ENCODE measurements at regions not wholly inside any gene's neighbourhood (a gene's known extent, or its start where the extent isn't known, plus 50 kb on each side); places are given as distances from the start of the nearest gene placed in this dataset.
A peak's percentile ranks its signal among the peaks of the same experiment; 100 is the strongest.

DNA sequence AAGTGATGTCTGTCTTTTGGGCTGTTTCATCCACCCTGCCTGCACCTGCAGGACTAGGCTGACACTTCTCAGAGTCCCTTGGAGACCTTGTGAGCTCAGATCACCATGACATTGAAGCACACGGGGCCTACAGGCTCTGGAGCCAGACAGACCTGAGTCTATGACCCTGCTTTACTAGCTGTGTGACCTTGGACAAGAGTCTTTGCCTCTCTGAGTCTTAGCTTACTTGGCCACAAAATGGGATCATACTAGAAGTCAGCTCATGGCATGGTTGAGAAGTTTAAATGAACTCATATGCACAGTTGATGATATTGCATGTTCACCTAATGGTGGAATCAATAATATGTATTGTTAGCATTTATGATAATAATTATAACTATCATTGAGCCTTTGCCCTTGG lies 102.9 kb upstream of the SMAD3 start:
- Histone ChIP-seq H4K91ac (ENCODE audit: low read depth, low read length, poor library complexity) (no peak overlapping the region), H2BK120ac (ENCODE audit: low read depth, low read length) (no peak overlapping the region), H2BK5ac (ENCODE audit: low read length) (no peak overlapping the region), H3K36me3 (replicated peaks in 1 of 2; ENCODE audit: control insufficient read depth in 2 of 2, insufficient read depth in 2 of 2, low read length in 2 of 2) (no peaks in the 10 kb centered on the region), H3K4me1 (ENCODE audit: control insufficient read depth in 2 of 2, insufficient read depth in 1 of 2, low read depth in 1 of 2, low read length in 2 of 2) (peaks cover 5 to 17% of the 10 kb centered on the region in 2 donors), H3K23ac (ENCODE audit: low read depth, low read length, poor library complexity) (no peak overlapping the region), H3K9me3 (replicated peaks in 1 of 2; ENCODE audit: control insufficient read depth in 2 of 2, insufficient read depth in 1 of 2, low read depth in 1 of 2, low read length in 2 of 2) (no peaks in the 10 kb centered on the region), H3K4ac (ENCODE audit: low read length) (no peak overlapping the region), H3K4me2 (ENCODE audit: insufficient read depth, low read length, poor library complexity, severe bottlenecking) (no peak overlapping the region), H4K8ac (ENCODE audit: low read depth, low read length) (no peak overlapping the region), H2BK15ac (ENCODE audit: low read length) (no peak overlapping the region), H3K27me3 (ENCODE audit: control insufficient read depth in 3 of 3, insufficient read depth in 3 of 3, low read depth in 1 of 3, low read length in 3 of 3) (peaks cover 0 to 6% (median 0%) of the 10 kb centered on the region in 3 experiments), H2AK5ac (ENCODE audit: low read depth, low read length) (peak overlapping the region; percentile 57), H3K9ac (ENCODE audit: low read depth, low read length, poor library complexity) (no peak overlapping the region), H2BK12ac (ENCODE audit: low read length) (no peak overlapping the region), H2AFZ (ENCODE audit: low read length) (no peak overlapping the region), H3K14ac (ENCODE audit: low read length) (no peak overlapping the region), H3K4me3 (ENCODE audit: low read length in 2 of 2) (peak overlapping the region in 1 of 2 donors; percentile 42), H3K18ac (ENCODE audit: low read length) (no peak overlapping the region), H3K27ac (replicated peaks; ENCODE audit: low read length) (no peak overlapping the region), H3K79me1 (ENCODE audit: low read depth, low read length) (no peaks in the 10 kb centered on the region)
- no peak for DNase-seq (ENCODE audit: low spot score)
- no CpG with 5 or more reads among the region's 1 CpG for WGBS, 2 donors (ENCODE audit: extremely low coverage in 2 of 2, insufficient read length in 2 of 2, insufficient replicate concordance in 1 of 2)

DNA sequence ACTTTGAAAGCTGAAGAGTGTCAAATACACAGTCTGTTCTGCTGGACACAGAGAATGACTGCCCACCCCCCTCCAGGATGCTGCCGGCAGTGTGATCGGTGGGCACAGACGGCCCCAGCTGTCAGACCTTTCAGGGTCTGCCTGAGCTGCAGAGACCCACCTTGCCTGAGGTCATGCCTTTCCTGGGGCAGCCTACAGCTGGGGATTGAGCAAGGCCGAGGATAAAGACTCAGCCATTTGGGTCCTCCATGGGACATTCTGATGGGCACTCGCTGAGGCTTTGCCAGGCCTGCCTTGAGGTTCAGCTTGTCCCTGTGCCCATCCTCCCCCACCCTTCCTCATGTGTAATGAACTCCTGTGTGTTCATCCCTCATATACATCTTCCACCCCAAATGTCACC lies 102.3 kb upstream of the SMAD3 start:
- no peak overlapping the region for H3K18ac ChIP-seq (ENCODE audit: low read length)
- H2BK120ac ChIP-seq (ENCODE audit: low read depth, low read length) = no peak overlapping the region
- WGBS, 2 donors (ENCODE audit: extremely low coverage in 2 of 2, insufficient read length in 2 of 2, insufficient replicate concordance in 1 of 2) = no CpG with 5 or more reads among the region's 5 CpGs
- peaks cover 0 to 6% (median 0%) of the 10 kb centered on the region in 3 experiments for H3K27me3 ChIP-seq (ENCODE audit: control insufficient read depth in 3 of 3, insufficient read depth in 3 of 3, low read depth in 1 of 3, low read length in 3 of 3)
- peaks cover 5 to 17% of the 10 kb centered on the region in 2 donors for H3K4me1 ChIP-seq (ENCODE audit: control insufficient read depth in 2 of 2, insufficient read depth in 1 of 2, low read depth in 1 of 2, low read length in 2 of 2)
- H3K9me3 ChIP-seq (replicated peaks in 1 of 2; ENCODE audit: control insufficient read depth in 2 of 2, insufficient read depth in 1 of 2, low read depth in 1 of 2, low read length in 2 of 2) = no peaks in the 10 kb centered on the region
- no peaks in the 10 kb centered on the region for H3K79me1 ChIP-seq (ENCODE audit: low read depth, low read length)
- H2BK5ac ChIP-seq (ENCODE audit: low read length) = no peak overlapping the region
- H3K27ac ChIP-seq (replicated peaks; ENCODE audit: low read length) = no peak overlapping the region
- no peak overlapping the region for H3K14ac ChIP-seq (ENCODE audit: low read length)
- H3K4me2 ChIP-seq (ENCODE audit: insufficient read depth, low read length, poor library complexity, severe bottlenecking) = no peak overlapping the region
- H2BK12ac ChIP-seq (ENCODE audit: low read length) = no peak overlapping the region
- H3K9ac ChIP-seq (ENCODE audit: low read depth, low read length, poor library complexity) = no peak overlapping the region
- H3K4me3 ChIP-seq (ENCODE audit: low read length in 2 of 2) = no peak overlapping the region
- H4K8ac ChIP-seq (ENCODE audit: low read depth, low read length) = no peak overlapping the region
- H3K36me3 ChIP-seq (replicated peaks in 1 of 2; ENCODE audit: control insufficient read depth in 2 of 2, insufficient read depth in 2 of 2, low read length in 2 of 2) = no peaks in the 10 kb centered on the region
- no peak for DNase-seq (ENCODE audit: low spot score)
- no peak overlapping the region for H3K23ac ChIP-seq (ENCODE audit: low read depth, low read length, poor library complexity)
- H3K4ac ChIP-seq (ENCODE audit: low read length) = no peak overlapping the region
- H2AK5ac ChIP-seq (ENCODE audit: low read depth, low read length) = no peak overlapping the region
- H2BK15ac ChIP-seq (ENCODE audit: low read length) = no peak overlapping the region
- no peak overlapping the region for H2AFZ ChIP-seq (ENCODE audit: low read length)
- no peak overlapping the region for H4K91ac ChIP-seq (ENCODE audit: low read depth, low read length, poor library complexity)

DNA sequence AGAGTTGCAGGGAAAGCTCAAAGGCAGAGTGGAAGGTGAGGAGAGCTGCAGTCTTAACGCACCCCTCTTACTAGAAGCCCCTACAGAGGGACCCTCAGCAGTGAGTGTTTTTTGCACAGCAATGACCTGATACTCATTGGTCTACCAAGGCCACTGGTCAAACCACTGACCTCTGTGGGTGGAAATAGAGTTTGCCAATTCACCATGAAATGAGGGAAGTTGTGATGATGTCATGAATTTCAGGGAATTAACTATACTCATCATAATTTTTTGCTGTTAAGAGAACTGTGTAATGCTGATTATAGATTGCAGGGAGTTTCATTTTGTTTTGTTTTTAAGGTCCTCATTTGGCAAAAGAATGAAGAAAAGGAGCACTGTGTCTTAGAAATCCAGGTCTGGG lies 101.7 kb upstream of the SMAD3 start:
- WGBS, 2 donors (ENCODE audit: extremely low coverage in 2 of 2, insufficient read length in 2 of 2, insufficient replicate concordance in 1 of 2) = no CpG with 5 or more reads among the region's 1 CpG
- Histone ChIP-seq H3K79me1 (ENCODE audit: low read depth, low read length) (no peaks in the 10 kb centered on the region), H3K36me3 (replicated peaks in 1 of 2; ENCODE audit: control insufficient read depth in 2 of 2, insufficient read depth in 2 of 2, low read length in 2 of 2) (no peaks in the 10 kb centered on the region), H3K4me2 (ENCODE audit: insufficient read depth, low read length, poor library complexity, severe bottlenecking) (no peak overlapping the region), H2BK15ac (ENCODE audit: low read length) (no peak overlapping the region), H2BK120ac (ENCODE audit: low read depth, low read length) (no peak overlapping the region), H4K8ac (ENCODE audit: low read depth, low read length) (no peak overlapping the region), H4K91ac (ENCODE audit: low read depth, low read length, poor library complexity) (no peak overlapping the region), H3K23ac (ENCODE audit: low read depth, low read length, poor library complexity) (no peak overlapping the region), H3K4ac (ENCODE audit: low read length) (no peak overlapping the region), H3K4me3 (ENCODE audit: low read length in 2 of 2) (no peak overlapping the region), H3K4me1 (ENCODE audit: control insufficient read depth in 2 of 2, insufficient read depth in 1 of 2, low read depth in 1 of 2, low read length in 2 of 2) (peaks cover 5 to 17% of the 10 kb centered on the region in 2 donors), H2AFZ (ENCODE audit: low read length) (no peak overlapping the region), H3K18ac (ENCODE audit: low read length) (no peak overlapping the region), H2BK5ac (ENCODE audit: low read length) (no peak overlapping the region), H2BK12ac (ENCODE audit: low read length) (no peak overlapping the region), H2AK5ac (ENCODE audit: low read depth, low read length) (no peak overlapping the region), H3K14ac (ENCODE audit: low read length) (no peak overlapping the region), H3K9ac (ENCODE audit: low read depth, low read length, poor library complexity) (no peak overlapping the region), H3K27ac (replicated peaks; ENCODE audit: low read length) (no peak overlapping the region), H3K9me3 (replicated peaks in 1 of 2; ENCODE audit: control insufficient read depth in 2 of 2, insufficient read depth in 1 of 2, low read depth in 1 of 2, low read length in 2 of 2) (no peaks in the 10 kb centered on the region), H3K27me3 (ENCODE audit: control insufficient read depth in 3 of 3, insufficient read depth in 3 of 3, low read depth in 1 of 3, low read length in 3 of 3) (peaks cover 0 to 6% (median 0%) of the 10 kb centered on the region in 3 experiments)
- no peak for DNase-seq (ENCODE audit: low spot score)

DNA sequence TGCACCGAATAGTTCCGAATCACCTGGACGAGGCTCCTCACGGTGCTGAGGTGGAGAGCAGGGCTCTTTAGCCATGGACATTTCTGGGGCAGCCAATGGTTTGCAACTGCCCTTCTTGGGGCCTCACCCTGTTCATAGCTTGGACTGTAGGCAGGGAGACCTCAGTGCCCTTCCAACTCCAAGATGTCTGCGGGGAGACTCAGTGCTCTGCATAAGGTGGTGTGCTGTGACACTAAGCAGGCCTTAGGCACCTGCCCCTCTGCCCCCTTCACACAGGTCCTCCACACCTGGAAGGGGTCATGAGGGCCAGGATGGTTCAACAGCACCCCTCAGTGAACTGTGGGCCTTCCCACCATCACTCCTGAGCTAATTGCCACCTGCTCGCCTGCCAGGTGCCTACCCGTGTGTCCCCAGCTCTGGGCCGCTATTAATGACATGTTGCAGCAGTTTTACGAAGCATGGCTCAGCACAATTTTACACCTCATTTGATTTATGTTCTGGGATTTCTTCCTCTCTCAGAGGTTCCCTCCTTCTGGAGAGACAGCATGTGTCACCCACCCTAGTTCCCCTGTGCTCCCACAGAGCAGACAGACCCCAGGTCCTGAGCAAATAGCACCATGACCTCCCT lies 101.2 kb upstream of the SMAD3 start:
- WGBS, 2 donors (ENCODE audit: extremely low coverage in 2 of 2, insufficient read length in 2 of 2, insufficient replicate concordance in 1 of 2) = no CpG with 5 or more reads among the region's 9 CpGs
- no peak overlapping the region for H2BK120ac ChIP-seq (ENCODE audit: low read depth, low read length)
- H4K8ac ChIP-seq (ENCODE audit: low read depth, low read length) = no peak overlapping the region
- no peak overlapping the region for H2BK5ac ChIP-seq (ENCODE audit: low read length)
- no peak overlapping the region for H3K23ac ChIP-seq (ENCODE audit: low read depth, low read length, poor library complexity)
- no peak overlapping the region for H3K27ac ChIP-seq (replicated peaks; ENCODE audit: low read length)
- peak overlapping the region; percentile 36 for H2BK12ac ChIP-seq (ENCODE audit: low read length)
- no peak overlapping the region for H3K4me3 ChIP-seq (ENCODE audit: low read length in 2 of 2)
- no peak overlapping the region for H3K4ac ChIP-seq (ENCODE audit: low read length)
- H4K91ac ChIP-seq (ENCODE audit: low read depth, low read length, poor library complexity) = no peak overlapping the region
- H3K27me3 ChIP-seq (ENCODE audit: control insufficient read depth in 3 of 3, insufficient read depth in 3 of 3, low read depth in 1 of 3, low read length in 3 of 3) = peaks cover 0 to 6% (median 0%) of the 10 kb centered on the region in 3 experiments
- H2AK5ac ChIP-seq (ENCODE audit: low read depth, low read length) = peak overlapping the region; percentile 16
- H3K4me2 ChIP-seq (ENCODE audit: insufficient read depth, low read length, poor library complexity, severe bottlenecking) = no peak overlapping the region
- no peak overlapping the region for H3K9ac ChIP-seq (ENCODE audit: low read depth, low read length, poor library complexity)
- no peak for DNase-seq (ENCODE audit: low spot score)
- no peak overlapping the region for H2AFZ ChIP-seq (ENCODE audit: low read length)
- H3K9me3 ChIP-seq (replicated peaks in 1 of 2; ENCODE audit: control insufficient read depth in 2 of 2, insufficient read depth in 1 of 2, low read depth in 1 of 2, low read length in 2 of 2) = no peaks in the 10 kb centered on the region
- peaks cover 5 to 15% of the 10 kb centered on the region in 2 donors for H3K4me1 ChIP-seq (ENCODE audit: control insufficient read depth in 2 of 2, insufficient read depth in 1 of 2, low read depth in 1 of 2, low read length in 2 of 2)
- H3K79me1 ChIP-seq (ENCODE audit: low read depth, low read length) = no peaks in the 10 kb centered on the region
- H3K36me3 ChIP-seq (replicated peaks in 1 of 2; ENCODE audit: control insufficient read depth in 2 of 2, insufficient read depth in 2 of 2, low read length in 2 of 2) = no peaks in the 10 kb centered on the region
- no peak overlapping the region for H3K14ac ChIP-seq (ENCODE audit: low read length)
- H3K18ac ChIP-seq (ENCODE audit: low read length) = peak overlapping the region; percentile 76
- peak overlapping the region; percentile 10 for H2BK15ac ChIP-seq (ENCODE audit: low read length)
